Glutamatergic neuron (in vitro differentiated cells): ENCODE measurements at regions not wholly inside any gene's neighbourhood (a gene's known extent, or its start where the extent isn't known, plus 50 kb on each side); places are given as distances from the start of the nearest gene placed in this dataset.
"Not testable (repeated sequence)": the region's sequence is repeated elsewhere in the genome, so short reads cannot be mapped to it uniquely, and the experiment has no call there.

Experiments
- DNase-seq: peaks from one replicate; pipeline ENCODE4 v3.0.0; 2022
- H3K27ac Mint-ChIP-seq: one replicate; pipeline ENCODE4 v1.8.0; 2020; ENCODE audit warnings: mild to moderate bottlenecking, mixed read lengths, inconsistent platforms; ENCODE audit not compliant: unreplicated experiment
- H3K27me3 Mint-ChIP-seq: one replicate; pipeline ENCODE4 v1.8.0; 2020; ENCODE audit warnings: mild to moderate bottlenecking, moderate library complexity, mixed read lengths, inconsistent platforms; ENCODE audit not compliant: unreplicated experiment
- H3K36me3 Mint-ChIP-seq: one replicate; pipeline ENCODE4 v1.8.0; 2020; ENCODE audit warnings: mild to moderate bottlenecking, mixed read lengths, inconsistent platforms; ENCODE audit not compliant: unreplicated experiment
- H3K4me1 Mint-ChIP-seq: one replicate; pipeline ENCODE4 v1.8.0; 2020; ENCODE audit warnings: mild to moderate bottlenecking, low read depth, mixed read lengths, inconsistent platforms; ENCODE audit not compliant: unreplicated experiment
- H3K4me3 Mint-ChIP-seq: one replicate; pipeline ENCODE4 v1.8.0; 2020; ENCODE audit warnings: mild to moderate bottlenecking, mixed read lengths, inconsistent platforms; ENCODE audit not compliant: unreplicated experiment
- H3K9me3 Mint-ChIP-seq: one replicate; pipeline ENCODE4 v1.8.0; 2020; ENCODE audit warnings: mild to moderate bottlenecking, moderate library complexity, mixed read lengths, inconsistent platforms; ENCODE audit not compliant: unreplicated experiment
- TF ChIP-seq, protein P1 (sequence below): fragments of 200-600 bp; sonication (generic); IDR thresholded peaks from one replicate; pipeline ENCODE4 v1.5.0; 2021; ENCODE audit not compliant: partially characterized antibody, unreplicated experiment

- Mint-ChIP-seq H3K4me3 (peak overlapping the region; percentile 83), H3K4me1 (no peaks in the 10 kb centered on the region), H3K27ac (no peak overlapping the region), H3K9me3 (peaks cover 7% of the 10 kb centered on the region), H3K27me3 (peaks cover 11% of the 10 kb centered on the region), H3K36me3 (peaks cover 6% of the 10 kb centered on the region)
- DNase-seq = no peak
- TF ChIP-seq, protein P1, sequence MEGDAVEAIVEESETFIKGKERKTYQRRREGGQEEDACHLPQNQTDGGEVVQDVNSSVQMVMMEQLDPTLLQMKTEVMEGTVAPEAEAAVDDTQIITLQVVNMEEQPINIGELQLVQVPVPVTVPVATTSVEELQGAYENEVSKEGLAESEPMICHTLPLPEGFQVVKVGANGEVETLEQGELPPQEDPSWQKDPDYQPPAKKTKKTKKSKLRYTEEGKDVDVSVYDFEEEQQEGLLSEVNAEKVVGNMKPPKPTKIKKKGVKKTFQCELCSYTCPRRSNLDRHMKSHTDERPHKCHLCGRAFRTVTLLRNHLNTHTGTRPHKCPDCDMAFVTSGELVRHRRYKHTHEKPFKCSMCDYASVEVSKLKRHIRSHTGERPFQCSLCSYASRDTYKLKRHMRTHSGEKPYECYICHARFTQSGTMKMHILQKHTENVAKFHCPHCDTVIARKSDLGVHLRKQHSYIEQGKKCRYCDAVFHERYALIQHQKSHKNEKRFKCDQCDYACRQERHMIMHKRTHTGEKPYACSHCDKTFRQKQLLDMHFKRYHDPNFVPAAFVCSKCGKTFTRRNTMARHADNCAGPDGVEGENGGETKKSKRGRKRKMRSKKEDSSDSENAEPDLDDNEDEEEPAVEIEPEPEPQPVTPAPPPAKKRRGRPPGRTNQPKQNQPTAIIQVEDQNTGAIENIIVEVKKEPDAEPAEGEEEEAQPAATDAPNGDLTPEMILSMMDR = no peak
These were observed 510.7 kb upstream of the ZNF337 start for GRCh38 chr20:26207237-26207966.

- no peak overlapping the region for H3K27ac Mint-ChIP-seq
- TF ChIP-seq, protein P1 = no peak
- H3K27me3 Mint-ChIP-seq = peaks cover 11% of the 10 kb centered on the region
- peaks cover 7% of the 10 kb centered on the region for H3K9me3 Mint-ChIP-seq
- no peak for DNase-seq
- H3K4me3 Mint-ChIP-seq = no peak overlapping the region
- peaks cover 9% of the 10 kb centered on the region for H3K36me3 Mint-ChIP-seq
- no peaks in the 10 kb centered on the region for H3K4me1 Mint-ChIP-seq
These were observed 508.7 kb upstream of the ZNF337 start for GRCh38 chr20:26205350-26205749.

GRCh38 chr20:26201026-26201425 is 504.4 kb upstream of the ZNF337 start:
- H3K27me3 Mint-ChIP-seq = not testable (repeated sequence)

GRCh38 chr20:26187329-26187728 is 490.7 kb upstream of the ZNF337 start:
- not testable (repeated sequence) for H3K27me3 Mint-ChIP-seq, H3K4me3 Mint-ChIP-seq, H3K9me3 Mint-ChIP-seq, H3K4me1 Mint-ChIP-seq, H3K27ac Mint-ChIP-seq, H3K36me3 Mint-ChIP-seq, DNase-seq

More at GRCh38 chr20:26201026-26201425, 504.4 kb upstream of the ZNF337 start:
- H3K4me3 Mint-ChIP-seq, DNase-seq, H3K36me3 Mint-ChIP-seq, H3K4me1 Mint-ChIP-seq, H3K9me3 Mint-ChIP-seq, H3K27ac Mint-ChIP-seq: not testable (repeated sequence)

GRCh38 chr20:26183720-26184119 is 487.1 kb upstream of the ZNF337 start:
- not testable (repeated sequence) for H3K4me1 Mint-ChIP-seq, H3K4me3 Mint-ChIP-seq, H3K27ac Mint-ChIP-seq, H3K9me3 Mint-ChIP-seq, DNase-seq, H3K27me3 Mint-ChIP-seq, H3K36me3 Mint-ChIP-seq

DNA sequence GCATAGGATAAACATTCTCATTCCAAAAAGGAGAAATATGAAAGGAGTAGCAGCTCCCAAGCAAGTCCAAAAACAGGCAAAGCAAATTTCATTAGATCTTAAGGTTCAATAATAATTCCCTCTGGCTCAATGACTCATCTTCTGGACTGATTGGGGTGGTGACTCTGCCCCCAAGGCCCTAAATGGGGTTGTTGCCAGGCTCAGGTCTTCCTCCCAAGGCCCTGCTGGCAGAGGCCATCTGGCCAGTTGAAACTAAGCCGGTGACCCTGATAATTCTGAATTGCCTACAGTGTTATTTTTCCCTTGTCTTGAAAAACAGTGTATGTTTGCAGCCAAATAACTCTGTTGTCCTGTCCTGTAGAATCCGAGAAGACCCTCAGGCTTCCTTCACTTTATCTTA is 484.7 kb upstream of the ZNF337 start:
- H3K4me1 Mint-ChIP-seq, H3K36me3 Mint-ChIP-seq, H3K27ac Mint-ChIP-seq, H3K4me3 Mint-ChIP-seq, DNase-seq, H3K27me3 Mint-ChIP-seq, H3K9me3 Mint-ChIP-seq: not testable (repeated sequence)

GRCh38 chr20:26171875-26172274 is 475.2 kb upstream of the ZNF337 start:
- DNase-seq, H3K9me3 Mint-ChIP-seq, H3K27ac Mint-ChIP-seq, H3K4me1 Mint-ChIP-seq, H3K27me3 Mint-ChIP-seq, H3K4me3 Mint-ChIP-seq, H3K36me3 Mint-ChIP-seq: not testable (repeated sequence)
